Prostate gland (tissue), 2 donors: ENCODE measurements at regions not wholly inside any gene's neighbourhood (a gene's known extent, or its start where the extent isn't known, plus 50 kb on each side); places are given as distances from the start of the nearest gene placed in this dataset.

Experiments
- DNase-seq: peaks from one replicate; pipeline ENCODE4 v3.0.0-alpha.2; 2019; ENCODE audit warnings: low spot score
- H3K27ac ChIP-seq, 2 donors: fragments of 200-600 bp; sonication (generic); 2 replicates each; pipeline ENCODE4 v1.5.1; 2017 to 2019
- H3K27me3 ChIP-seq: fragments of 200-600 bp; sonication (generic); replicated peaks from 2 replicates; pipeline ENCODE4 v1.5.1; 2019; ENCODE audit not compliant: insufficient read depth
- H3K36me3 ChIP-seq, 2 donors: fragments of 200-600 bp; sonication (generic); 1 replicate in 1 of 2; 2 replicates in 1 of 2; pipeline versions ENCODE4 v1.5.1 to v1.8.1; 2017 to 2019
- H3K4me1 ChIP-seq: fragments of 200-600 bp; sonication (generic); replicated peaks from 2 replicates; pipeline ENCODE4 v1.5.1; 2019
- H3K4me3 ChIP-seq, 2 donors: fragments of 200-600 bp; sonication (generic); 2 replicates each; pipeline ENCODE4 v1.5.1; 2017 to 2019
- H3K9me3 ChIP-seq: fragments of 200-600 bp; sonication (generic); 2 replicates; pipeline ENCODE4 v1.5.1; 2017
- POLR2A ChIP-seq: fragments of 450-650 bp; IDR thresholded peaks from one replicate; pipeline ENCODE4 v1.6.1; 2016; ENCODE audit warnings: antibody characterized with exemption, mild to moderate bottlenecking
- POLR2AphosphoS5 ChIP-seq: sonication (generic); formaldehyde crosslinking; IDR thresholded peaks from one replicate; pipeline ENCODE4 v1.6.1; 2017; ENCODE audit warnings: antibody characterized with exemption
- WGBS: methylation state at CpG from one replicate; pipeline ENCODE4 v1.1.5; 2018; 5-methylcytosine and 5-hydroxymethylcytosine counted together
- intact Hi-C: fragments of 100-400 bp; cut with DNase I; formaldehyde crosslinking; loops from one replicate; pipeline ENCODE4 v1.14.2; 2022
- TF ChIP-seq, protein P1 (sequence below), 4 experiments: fragments of 200-600 bp in 2 of 4; fragments of 450-650 bp in 2 of 4; sonication (generic) in 2 of 4; IDR thresholded peaks; 1 replicate in 3 of 4; 2 replicates in 1 of 4; pipeline ENCODE4 v1.5.1; 2016 to 2019; ENCODE audit warnings: antibody characterized with exemption in 4 of 4, mild to moderate bottlenecking in 2 of 4, moderate library complexity in 2 of 4

DNA sequence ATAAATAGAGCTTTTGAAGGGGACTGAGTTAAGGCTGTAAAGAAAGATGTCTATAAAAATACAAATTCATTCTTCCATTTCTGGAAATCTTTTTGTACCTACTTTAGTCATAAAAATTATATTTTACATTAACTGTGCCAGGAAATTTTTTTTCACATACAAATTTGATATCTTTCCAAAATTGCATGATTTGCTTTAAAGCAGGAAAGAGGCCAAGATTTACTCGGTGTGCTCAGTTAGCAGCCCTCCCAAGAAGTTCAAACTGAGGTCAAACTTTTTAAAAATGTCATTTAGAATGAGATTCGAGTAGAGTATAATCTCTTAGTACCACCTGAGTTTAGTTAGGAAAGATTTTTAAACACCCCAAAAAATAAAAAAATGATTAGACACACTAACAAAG is 173.2 kb upstream of the GRIP1 start:
- no peak overlapping the region for H3K27ac ChIP-seq
- WGBS: 3% methylated on average over 2 of the region's 2 CpGs
- H3K36me3 ChIP-seq: no peaks in the 10 kb centered on the region
- no peaks in the 10 kb centered on the region for H3K9me3 ChIP-seq
- no peaks in the 10 kb centered on the region for H3K27me3 ChIP-seq
- DNase-seq: no peak
- H3K4me1 ChIP-seq: no peaks in the 10 kb centered on the region
- H3K4me3 ChIP-seq: no peak overlapping the region
- TF ChIP-seq, protein P1, sequence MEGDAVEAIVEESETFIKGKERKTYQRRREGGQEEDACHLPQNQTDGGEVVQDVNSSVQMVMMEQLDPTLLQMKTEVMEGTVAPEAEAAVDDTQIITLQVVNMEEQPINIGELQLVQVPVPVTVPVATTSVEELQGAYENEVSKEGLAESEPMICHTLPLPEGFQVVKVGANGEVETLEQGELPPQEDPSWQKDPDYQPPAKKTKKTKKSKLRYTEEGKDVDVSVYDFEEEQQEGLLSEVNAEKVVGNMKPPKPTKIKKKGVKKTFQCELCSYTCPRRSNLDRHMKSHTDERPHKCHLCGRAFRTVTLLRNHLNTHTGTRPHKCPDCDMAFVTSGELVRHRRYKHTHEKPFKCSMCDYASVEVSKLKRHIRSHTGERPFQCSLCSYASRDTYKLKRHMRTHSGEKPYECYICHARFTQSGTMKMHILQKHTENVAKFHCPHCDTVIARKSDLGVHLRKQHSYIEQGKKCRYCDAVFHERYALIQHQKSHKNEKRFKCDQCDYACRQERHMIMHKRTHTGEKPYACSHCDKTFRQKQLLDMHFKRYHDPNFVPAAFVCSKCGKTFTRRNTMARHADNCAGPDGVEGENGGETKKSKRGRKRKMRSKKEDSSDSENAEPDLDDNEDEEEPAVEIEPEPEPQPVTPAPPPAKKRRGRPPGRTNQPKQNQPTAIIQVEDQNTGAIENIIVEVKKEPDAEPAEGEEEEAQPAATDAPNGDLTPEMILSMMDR (IDR thresholded peaks at IDR 0.05): no peak
- no peak for TF ChIP-seq POLR2AphosphoS5
- TF ChIP-seq POLR2A: no peak
- intact Hi-C loops: no loop called here

GRCh38 chr12:66852765-66853164 is 173.9 kb upstream of the GRIP1 start:
- Histone ChIP-seq H3K9me3 (no peaks in the 10 kb centered on the region), H3K4me1 (no peaks in the 10 kb centered on the region), H3K4me3 (no peak overlapping the region), H3K36me3 (no peaks in the 10 kb centered on the region), H3K27me3 (no peaks in the 10 kb centered on the region), H3K27ac (no peak overlapping the region)
- intact Hi-C loops: no loop called here
- no peak for TF ChIP-seq POLR2AphosphoS5
- TF ChIP-seq POLR2A: no peak
- TF ChIP-seq, protein P1 (IDR thresholded peaks at IDR 0.05): no peak
- DNase-seq: no peak
- 30% methylated on average over 2 of the region's 2 CpGs for WGBS

DNA sequence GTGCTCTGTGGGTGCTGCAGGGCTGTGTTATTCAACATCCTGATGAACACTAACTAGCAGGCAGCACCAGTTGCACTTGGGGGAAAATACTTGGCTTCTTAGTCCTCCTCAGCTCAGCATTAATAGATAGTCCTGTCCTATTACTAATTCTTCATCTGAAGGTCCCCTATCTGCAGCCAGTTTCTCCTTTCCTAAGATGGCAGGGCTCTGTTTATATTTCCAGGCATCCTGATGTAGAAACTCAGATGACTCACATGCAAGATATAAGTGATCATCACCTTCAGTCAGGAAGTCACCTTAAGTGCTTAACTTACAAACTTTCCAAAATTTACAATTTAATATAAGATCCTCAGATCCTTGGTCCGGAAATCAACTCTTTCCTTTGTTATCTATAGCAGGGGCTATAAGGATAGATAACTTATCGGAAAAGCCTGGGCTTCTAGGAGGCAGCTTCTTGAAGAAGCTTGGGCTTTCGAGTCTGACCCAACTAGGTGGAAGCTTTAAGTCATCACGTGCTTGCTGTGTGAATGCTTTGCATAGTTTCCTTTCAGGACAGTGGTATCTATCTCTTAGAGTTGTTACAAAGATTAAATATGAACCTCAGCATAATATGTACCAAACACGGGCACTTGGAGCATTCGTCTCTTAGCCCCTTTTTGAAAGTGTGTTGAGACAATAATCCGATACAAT is 181.0 kb upstream of the GRIP1 start:
- intact Hi-C loops: loop anchor here (2.0 to 10.0 kb wide), 2 partner anchors 145 to 171 kb away; no protein-coding TSS in a partner anchor
- no peak overlapping the region for H3K4me3 ChIP-seq
- H3K4me1 ChIP-seq: no peaks in the 10 kb centered on the region
- no peak overlapping the region for H3K27ac ChIP-seq
- TF ChIP-seq POLR2A (no peak), POLR2AphosphoS5 (no peak)
- TF ChIP-seq, protein P1 (IDR thresholded peaks at IDR 0.05): no peak
- no peak for DNase-seq
- 82% methylated on average over 7 of the region's 7 CpGs for WGBS
- no peaks in the 10 kb centered on the region for H3K36me3 ChIP-seq
- no peaks in the 10 kb centered on the region for H3K27me3 ChIP-seq
- no peaks in the 10 kb centered on the region for H3K9me3 ChIP-seq

DNA sequence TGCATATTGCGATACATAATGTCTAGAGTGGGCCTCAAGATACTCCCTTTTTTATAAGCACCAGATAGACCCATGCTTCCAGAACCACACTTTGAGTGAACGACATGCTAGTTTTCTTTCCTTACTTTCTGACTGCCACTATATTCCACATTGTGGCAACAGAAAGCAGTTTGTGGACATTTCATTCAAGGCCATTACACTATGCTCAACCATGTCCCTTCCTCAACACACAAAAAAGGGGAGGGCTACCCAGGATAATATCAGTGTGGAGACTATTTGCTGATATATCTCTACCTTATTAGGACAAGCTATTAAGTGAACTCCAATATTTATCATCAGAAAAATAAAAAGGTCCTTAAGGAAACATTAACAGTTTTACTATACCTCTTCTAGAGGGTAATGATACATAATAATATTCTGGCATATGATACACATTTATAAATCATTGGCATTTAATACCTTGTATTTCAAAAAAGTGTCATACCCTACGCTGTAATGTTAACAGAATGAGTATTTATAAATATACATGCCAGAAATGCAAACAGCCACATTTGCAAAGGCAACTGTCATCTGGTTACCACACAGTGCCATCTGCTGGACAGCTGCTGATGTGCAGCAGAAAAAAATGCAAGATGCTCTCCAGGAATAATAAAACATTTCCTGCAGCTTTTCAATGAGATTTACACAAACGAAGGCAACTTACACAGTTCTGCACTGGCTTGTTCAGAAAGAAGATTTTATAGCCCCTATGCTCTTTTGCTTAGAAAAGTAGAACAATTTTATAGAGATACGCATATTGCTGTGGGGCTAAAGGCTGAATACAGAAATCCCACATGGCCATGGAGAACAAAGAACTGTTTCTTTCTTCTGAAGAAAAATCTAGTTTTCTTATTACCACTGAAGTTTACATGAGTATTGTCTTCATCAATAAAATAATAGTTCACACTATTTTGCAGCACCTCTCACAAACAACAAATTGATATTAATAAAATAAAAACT is 182.2 kb upstream of the GRIP1 start:
- no peaks in the 10 kb centered on the region for H3K4me1 ChIP-seq
- intact Hi-C loops: loop anchor here (2.0 to 10.0 kb wide), 2 partner anchors 146 to 172 kb away; no protein-coding TSS in a partner anchor

More for the DNA sequence above, 182.2 kb upstream of the GRIP1 start:
- peak; percentile 53 for DNase-seq
- Histone ChIP-seq H3K27me3 (no peaks in the 10 kb centered on the region), H3K36me3 (no peaks in the 10 kb centered on the region), H3K9me3 (no peaks in the 10 kb centered on the region), H3K4me3 (no peak overlapping the region), H3K27ac (no peak overlapping the region)
- WGBS: 36% methylated on average over 5 of the region's 5 CpGs
- TF ChIP-seq, protein P1 (IDR thresholded peaks at IDR 0.05): peak; percentile 64 to 87 (median 84)
- no peak for TF ChIP-seq POLR2AphosphoS5
